CD14-positive monocyte (primary cell): ENCODE measurements at regions not wholly inside any gene's neighbourhood (a gene's known extent, or its start where the extent isn't known, plus 50 kb on each side); places are given as distances from the start of the nearest gene placed in this dataset.

ENCODE experiments used
- DNase-seq, 3 donors: peaks; one replicate each; pipeline ENCODE4 v3.0.0-alpha.2; 2011 to 2022
- H2AFZ ChIP-seq: 2 replicates; pipeline ENCODE4 v1.6.0; 2012; ENCODE audit warnings: mild to moderate bottlenecking, low read depth, low read length, inconsistent platforms; ENCODE audit not compliant: insufficient read depth, poor library complexity, severe bottlenecking
- H3K27ac ChIP-seq, 2 donors: 1 replicate in 1 of 2; 2 replicates in 1 of 2; pipeline ENCODE4 v1.5.1; 2012 to 2013; ENCODE audit warnings: low read length in 2 of 2, control low read depth in 1 of 2, inconsistent platforms in 1 of 2, low read depth in 1 of 2, mild to moderate bottlenecking in 1 of 2
- H3K27me3 ChIP-seq, 2 donors: one replicate each; pipeline versions ENCODE4 v1.6.0 to v1.6.1; 2011 to 2013; ENCODE audit warnings: low read length in 2 of 2; ENCODE audit not compliant: control insufficient read depth in 2 of 2, insufficient read depth in 2 of 2
- H3K36me3 ChIP-seq, 2 donors: replicated peaks in 1 of 2; 1 replicate in 1 of 2; 2 replicates in 1 of 2; pipeline versions ENCODE4 v1.5.1 to v1.6.1; 2012 to 2013; ENCODE audit warnings: low read length in 2 of 2, control low read depth in 1 of 2, inconsistent platforms in 1 of 2, mild to moderate bottlenecking in 1 of 2; ENCODE audit not compliant: insufficient read depth in 2 of 2, control insufficient read depth in 1 of 2
- H3K4me1 ChIP-seq, 2 donors: 1 replicate in 1 of 2; 2 replicates in 1 of 2; pipeline versions ENCODE4 v1.5.1 to v1.6.1; 2012 to 2013; ENCODE audit warnings: low read length in 2 of 2, control low read depth in 1 of 2, inconsistent platforms in 1 of 2, mild to moderate bottlenecking in 1 of 2, moderate library complexity in 1 of 2; ENCODE audit not compliant: insufficient read depth in 2 of 2, control insufficient read depth in 1 of 2
- H3K4me2 ChIP-seq: replicated peaks from 2 replicates; pipeline ENCODE3; 2012; ENCODE audit warnings: low read length, moderate library complexity, mild to moderate bottlenecking; ENCODE audit not compliant: poor library complexity, severe bottlenecking; ENCODE audit errors: extremely low read depth
- H3K4me3 ChIP-seq, 3 experiments: fragments of 200-600 bp in 1 of 3; sonication (generic) in 1 of 3; replicated peaks in 1 of 3; 1 replicate in 2 of 3; 2 replicates in 1 of 3; pipeline ENCODE4 v1.5.1; 2011 to 2013; ENCODE audit warnings: low read length in 3 of 3, mild to moderate bottlenecking in 3 of 3, control low read depth in 2 of 3, low read depth in 2 of 3, inconsistent platforms in 1 of 3, moderate library complexity in 1 of 3
- H3K79me2 ChIP-seq: 2 replicates; pipeline ENCODE4 v1.6.0; 2012; ENCODE audit warnings: mild to moderate bottlenecking, control low read depth, inconsistent platforms, low read length, moderate library complexity; ENCODE audit not compliant: insufficient read depth
- H3K9ac ChIP-seq: 2 replicates; pipeline ENCODE4 v1.6.0; 2017; ENCODE audit warnings: low read length, mild to moderate bottlenecking; ENCODE audit not compliant: insufficient read depth, poor library complexity, severe bottlenecking
- H3K9me3 ChIP-seq, 2 donors: replicated peaks in 1 of 2; 1 replicate in 1 of 2; 2 replicates in 1 of 2; pipeline versions ENCODE4 v1.5.1 to v1.6.1; 2012 to 2013; ENCODE audit warnings: low read length in 2 of 2, control low read depth in 1 of 2; ENCODE audit not compliant: control insufficient read depth in 1 of 2, insufficient read depth in 1 of 2
- H4K20me1 ChIP-seq: 2 replicates; pipeline ENCODE4 v1.6.0; 2012; ENCODE audit warnings: mild to moderate bottlenecking, low read length, control low read depth, moderate library complexity; ENCODE audit not compliant: insufficient read depth
- H3K27ac Mint-ChIP-seq, 7 donors: one replicate each; pipeline ENCODE4 v1.8.0; 2020; ENCODE audit warnings: mild to moderate bottlenecking in 7 of 7, mixed read lengths in 7 of 7, moderate library complexity in 6 of 7, inconsistent platforms in 2 of 7
- H3K27me3 Mint-ChIP-seq, 3 donors: one replicate each; pipeline ENCODE4 v1.8.0; 2021 to 2022; ENCODE audit warnings: low read depth in 3 of 3, mild to moderate bottlenecking in 3 of 3, mixed read lengths in 3 of 3, moderate library complexity in 3 of 3, inconsistent platforms in 1 of 3
- H3K36me3 Mint-ChIP-seq, 2 donors: one replicate each; pipeline ENCODE4 v1.8.0; 2020; ENCODE audit warnings: mixed read lengths in 2 of 2, inconsistent platforms in 1 of 2, mild to moderate bottlenecking in 1 of 2
- H3K4me1 Mint-ChIP-seq: one replicate; pipeline ENCODE4 v1.8.0; 2020; ENCODE audit warnings: mild to moderate bottlenecking, mixed read lengths
- H3K4me3 Mint-ChIP-seq, 2 donors: one replicate each; pipeline ENCODE4 v1.8.0; 2020; ENCODE audit warnings: mild to moderate bottlenecking in 2 of 2, mixed read lengths in 2 of 2, moderate library complexity in 1 of 2
- H3K9me3 Mint-ChIP-seq, 7 donors: one replicate each; pipeline ENCODE4 v1.8.0; 2020 to 2022; ENCODE audit warnings: mixed read lengths in 7 of 7, mild to moderate bottlenecking in 6 of 7, moderate library complexity in 6 of 7, inconsistent platforms in 2 of 7
- CTCF ChIP-seq: fragments of 200-600 bp; IDR thresholded peaks from one replicate; pipeline ENCODE4 v1.8.0; 2022; ENCODE audit warnings: antibody characterized with exemption, mild to moderate bottlenecking
- WGBS: methylation state at CpG from one replicate; pipeline ENCODE4 v1.1.5; 2013; ENCODE audit warnings: missing lambda C conversion rate; ENCODE audit not compliant: insufficient coverage; 5-methylcytosine and 5-hydroxymethylcytosine counted together
- intact Hi-C, 2 donors: fragments of 100-400 bp; cut with micrococcal nuclease; formaldehyde crosslinking; loops; one replicate each; pipeline versions ENCODE4 v1.15.0 to v1.15.1; 2023

- no peak overlapping the region for H3K4me3 Mint-ChIP-seq
- no peak for DNase-seq
- no peak overlapping the region for H3K4me3 ChIP-seq
- H3K27ac Mint-ChIP-seq, result no peak overlapping the region
- no peaks in the 10 kb centered on the region for H3K36me3 Mint-ChIP-seq
- H2AFZ ChIP-seq, result no peak overlapping the region
- no peaks in the 10 kb centered on the region for H3K4me1 Mint-ChIP-seq
- H3K27me3 ChIP-seq, result no peaks in the 10 kb centered on the region
- no peak for TF ChIP-seq CTCF
- H4K20me1 ChIP-seq, result no peaks in the 10 kb centered on the region
- no peaks in the 10 kb centered on the region for H3K9me3 ChIP-seq
- no peaks in the 10 kb centered on the region for H3K27me3 Mint-ChIP-seq
- no peaks in the 10 kb centered on the region for H3K79me2 ChIP-seq
- no peak overlapping the region for H3K27ac ChIP-seq
- H3K4me2 ChIP-seq, result no peak overlapping the region
- H3K9ac ChIP-seq, result no peak overlapping the region
- no peaks in the 10 kb centered on the region for H3K4me1 ChIP-seq
- intact Hi-C loops, result no loop called here
- 96% methylated on average over 11 of the region's 15 CpGs for WGBS
- H3K9me3 Mint-ChIP-seq, result peaks cover 0 to 12% (median 2%) of the 10 kb centered on the region in 7 donors
- no peaks in the 10 kb centered on the region for H3K36me3 ChIP-seq
Observed at GRCh38 chr12:22765421-22766130, 140.6 kb downstream of the ETNK1 start.

GRCh38 chr12:22766911-22767420 is 142.0 kb downstream of the ETNK1 start:
- H4K20me1 ChIP-seq, result no peaks in the 10 kb centered on the region
- H3K27me3 Mint-ChIP-seq, result no peaks in the 10 kb centered on the region
- TF ChIP-seq CTCF, result no peak
- no peaks in the 10 kb centered on the region for H3K36me3 ChIP-seq
- H3K9ac ChIP-seq, result no peak overlapping the region
- H3K9me3 Mint-ChIP-seq, result peaks cover 0 to 12% (median 2%) of the 10 kb centered on the region in 7 donors
- H2AFZ ChIP-seq, result no peak overlapping the region
- no peaks in the 10 kb centered on the region for H3K79me2 ChIP-seq
- no peaks in the 10 kb centered on the region for H3K9me3 ChIP-seq
- H3K4me1 Mint-ChIP-seq, result no peaks in the 10 kb centered on the region
- H3K4me3 ChIP-seq, result no peak overlapping the region
- H3K4me3 Mint-ChIP-seq, result no peak overlapping the region
- no peaks in the 10 kb centered on the region for H3K4me1 ChIP-seq
- intact Hi-C loops, result no loop called here
- no peak overlapping the region for H3K27ac Mint-ChIP-seq
- no CpG with 5 or more reads among the region's 7 CpGs for WGBS
- H3K27me3 ChIP-seq, result no peaks in the 10 kb centered on the region
- no peak for DNase-seq
- no peak overlapping the region for H3K4me2 ChIP-seq
- H3K36me3 Mint-ChIP-seq, result no peaks in the 10 kb centered on the region
- no peak overlapping the region for H3K27ac ChIP-seq
